Keratinocyte (primary cell): ENCODE measurements at regions not wholly inside any gene's neighbourhood (a gene's known extent, or its start where the extent isn't known, plus 50 kb on each side); places are given as distances from the start of the nearest gene placed in this dataset.

Experiments used
- DNase-seq: peaks from one replicate; pipeline ENCODE4 v3.0.0-alpha.2; 2011; ENCODE audit warnings: low read depth, missing footprints, low spot score
- FAIRE-seq: peaks from 2 replicates; lab custom pipeline; 2011; peaks lifted over from hg19 to GRCh38; lab: Jason Lieb, UNC
- H2AFZ ChIP-seq: 2 replicates; pipeline ENCODE4 v1.6.0; 2012; ENCODE audit warnings: low read length, control low read depth, inconsistent platforms; ENCODE audit not compliant: control insufficient read depth
- H3K27ac ChIP-seq: 2 replicates; pipeline ENCODE4 v1.5.1; 2011; ENCODE audit warnings: low read length; ENCODE audit not compliant: control insufficient read depth, insufficient read depth
- H3K27me3 ChIP-seq: 3 replicates; pipeline ENCODE4 v1.6.0; 2011; ENCODE audit warnings: low read length; ENCODE audit not compliant: control insufficient read depth, insufficient read depth; ENCODE audit errors: extremely low read depth
- H3K36me3 ChIP-seq, 2 experiments: 2 replicates in 1 of 2; 3 replicates in 1 of 2; pipeline ENCODE4 v1.5.1; 2011; ENCODE audit warnings: low read length in 2 of 2, mild to moderate bottlenecking in 1 of 2; ENCODE audit not compliant: control insufficient read depth in 2 of 2, insufficient read depth in 2 of 2; ENCODE audit errors: extremely low read depth in 1 of 2
- H3K4me1 ChIP-seq: 3 replicates; pipeline ENCODE4 v1.5.1; 2011; ENCODE audit warnings: low read length; ENCODE audit not compliant: control insufficient read depth, insufficient read depth; ENCODE audit errors: extremely low read depth
- H3K4me2 ChIP-seq: 3 replicates; pipeline ENCODE4 v1.6.0; 2011; ENCODE audit warnings: low read depth, low read length; ENCODE audit not compliant: control insufficient read depth, insufficient read depth; ENCODE audit errors: extremely low read depth
- H3K4me3 ChIP-seq, 3 experiments: fragments of 200-600 bp in 1 of 3; sonication (generic) in 1 of 3; 2 replicates in 2 of 3; 3 replicates in 1 of 3; pipeline ENCODE4 v1.5.1; 2011 to 2016; ENCODE audit warnings: low read length in 3 of 3, mild to moderate bottlenecking in 3 of 3, control low read depth in 2 of 3, inconsistent platforms in 1 of 3, low read depth in 1 of 3, mixed read lengths in 1 of 3, mixed run types in 1 of 3, moderate library complexity in 1 of 3; ENCODE audit not compliant: control insufficient read depth in 2 of 3, insufficient read depth in 2 of 3; ENCODE audit errors: extremely low read depth in 1 of 3
- H3K79me2 ChIP-seq: 2 replicates; pipeline ENCODE4 v1.6.0; 2012; ENCODE audit warnings: low read length; ENCODE audit not compliant: control insufficient read depth, insufficient read depth
- H3K9ac ChIP-seq: 3 replicates; pipeline ENCODE4 v1.6.0; 2011; ENCODE audit warnings: low read length; ENCODE audit not compliant: control insufficient read depth, insufficient read depth; ENCODE audit errors: extremely low read depth
- H3K9me1 ChIP-seq: 3 replicates; pipeline ENCODE4 v1.6.0; 2011; ENCODE audit warnings: low read length; ENCODE audit not compliant: control insufficient read depth, insufficient read depth; ENCODE audit errors: extremely low read depth
- H3K9me3 ChIP-seq: 2 replicates; pipeline ENCODE4 v1.5.1; 2012; ENCODE audit warnings: low read depth, low read length; ENCODE audit not compliant: control insufficient read depth
- H4K20me1 ChIP-seq: 3 replicates; pipeline ENCODE4 v1.6.0; 2011; ENCODE audit warnings: low read length; ENCODE audit not compliant: control insufficient read depth, insufficient read depth; ENCODE audit errors: extremely low read depth
- EZH2 ChIP-seq: IDR thresholded peaks from one replicate; pipeline ENCODE4 v1.6.1; 2012; ENCODE audit warnings: inconsistent platforms, mild to moderate bottlenecking, low read length, moderate library complexity
- dilution Hi-C: fragments of 300-500 bp; cut with MboI; formaldehyde crosslinking; loops from one replicate; pipeline ENCODE4 v1.7.0; 2020; ENCODE audit warnings: low sequenced_read_pairs; ENCODE audit not compliant: extremely low pct_ligation_motif_present
- TF ChIP-seq, protein P1 (sequence below), 3 experiments: IDR thresholded peaks in 1 of 3; conservative IDR thresholded peaks in 1 of 3; optimal IDR thresholded peaks in 1 of 3; 2 replicates in 2 of 3; 3 replicates in 1 of 3; pipeline versions ENCODE3 to v1.5.1; 2011; ENCODE audit warnings: low read length in 3 of 3, mild to moderate bottlenecking in 3 of 3, moderate library complexity in 2 of 3, control low read depth in 1 of 3, inconsistent platforms in 1 of 3; ENCODE audit not compliant: insufficient read depth in 2 of 3; ENCODE audit errors: extremely low read depth in 1 of 3

DNA sequence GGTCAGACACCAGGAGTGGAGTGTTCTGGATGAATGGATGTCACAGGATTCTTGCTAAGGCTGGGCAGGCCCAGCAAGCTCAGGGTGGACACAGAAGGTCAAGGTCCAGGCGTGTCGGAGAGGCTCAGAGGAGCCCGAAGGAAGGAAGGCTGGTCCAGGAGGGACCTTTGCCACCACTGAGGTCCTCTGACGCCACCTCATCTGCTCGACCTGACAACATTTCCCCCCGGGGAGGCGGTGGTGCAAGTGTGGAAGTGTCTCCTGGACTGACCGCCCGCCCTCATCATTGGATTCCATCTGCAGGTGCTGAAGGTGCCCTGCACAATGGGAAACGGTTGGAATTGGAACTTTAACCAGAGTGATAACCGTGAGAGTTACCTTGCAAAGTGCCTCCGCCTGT, 124.6 kb downstream of the RTP5 start:
- Histone ChIP-seq H4K20me1 (no peaks in the 10 kb centered on the region), H2AFZ (no peak overlapping the region), H3K9me3 (peaks cover 7% of the 10 kb centered on the region), H3K79me2 (no peaks in the 10 kb centered on the region), H3K9ac (no peak overlapping the region), H3K36me3 (no peaks in the 10 kb centered on the region), H3K4me1 (no peaks in the 10 kb centered on the region), H3K4me2 (no peak overlapping the region), H3K9me1 (no peaks in the 10 kb centered on the region), H3K4me3 (no peak overlapping the region), H3K27me3 (peaks cover under 1% of the 10 kb centered on the region), H3K27ac (no peak overlapping the region)
- FAIRE-seq, result no peak
- dilution Hi-C loops, result no loop called here
- TF ChIP-seq, protein P1, sequence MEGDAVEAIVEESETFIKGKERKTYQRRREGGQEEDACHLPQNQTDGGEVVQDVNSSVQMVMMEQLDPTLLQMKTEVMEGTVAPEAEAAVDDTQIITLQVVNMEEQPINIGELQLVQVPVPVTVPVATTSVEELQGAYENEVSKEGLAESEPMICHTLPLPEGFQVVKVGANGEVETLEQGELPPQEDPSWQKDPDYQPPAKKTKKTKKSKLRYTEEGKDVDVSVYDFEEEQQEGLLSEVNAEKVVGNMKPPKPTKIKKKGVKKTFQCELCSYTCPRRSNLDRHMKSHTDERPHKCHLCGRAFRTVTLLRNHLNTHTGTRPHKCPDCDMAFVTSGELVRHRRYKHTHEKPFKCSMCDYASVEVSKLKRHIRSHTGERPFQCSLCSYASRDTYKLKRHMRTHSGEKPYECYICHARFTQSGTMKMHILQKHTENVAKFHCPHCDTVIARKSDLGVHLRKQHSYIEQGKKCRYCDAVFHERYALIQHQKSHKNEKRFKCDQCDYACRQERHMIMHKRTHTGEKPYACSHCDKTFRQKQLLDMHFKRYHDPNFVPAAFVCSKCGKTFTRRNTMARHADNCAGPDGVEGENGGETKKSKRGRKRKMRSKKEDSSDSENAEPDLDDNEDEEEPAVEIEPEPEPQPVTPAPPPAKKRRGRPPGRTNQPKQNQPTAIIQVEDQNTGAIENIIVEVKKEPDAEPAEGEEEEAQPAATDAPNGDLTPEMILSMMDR (optimal IDR thresholded peaks at IDR 0.05 in 1 of 3, IDR thresholded peaks at IDR 0.05 in 1 of 3, conservative IDR thresholded peaks at IDR 0.05 in 1 of 3; ENCODE audit: extremely low read depth in 1 of 3, insufficient read depth in 2 of 3, low read length in 3 of 3), result no peak
- no peak for TF ChIP-seq EZH2
- DNase-seq, result no peak

DNA sequence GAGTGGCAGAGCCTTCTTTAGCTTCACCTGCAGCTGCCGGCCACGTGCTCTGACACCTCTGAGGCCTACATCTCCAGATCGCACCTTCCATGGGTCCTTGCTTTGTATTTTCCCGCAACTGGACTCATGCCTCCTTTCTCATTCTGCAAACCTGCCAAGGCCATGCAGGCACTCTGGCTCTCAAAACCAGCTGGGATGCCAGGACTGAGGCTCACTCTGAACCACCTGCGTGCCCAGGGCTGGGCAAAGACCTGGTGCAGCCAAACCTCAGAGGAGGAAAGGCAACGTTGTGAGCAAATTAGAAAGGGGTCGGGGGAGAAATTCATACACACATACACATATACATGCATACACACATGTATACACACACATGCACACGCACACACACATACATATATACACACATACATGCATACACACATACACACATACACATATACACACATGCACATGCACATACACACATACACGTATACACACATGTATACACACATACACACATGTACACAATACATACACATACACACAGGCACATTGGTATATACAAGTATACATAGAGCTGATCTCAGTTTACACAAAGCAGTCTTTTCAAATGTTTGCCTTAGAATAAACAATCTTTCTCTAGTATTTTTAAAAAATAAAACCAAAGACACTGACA, 125.2 kb downstream of the RTP5 start:
- dilution Hi-C loops, result no loop called here
- no peak for FAIRE-seq

More for the DNA sequence above, 125.2 kb downstream of the RTP5 start:
- TF ChIP-seq, protein P1 (optimal IDR thresholded peaks at IDR 0.05 in 1 of 3, IDR thresholded peaks at IDR 0.05 in 1 of 3, conservative IDR thresholded peaks at IDR 0.05 in 1 of 3; ENCODE audit: extremely low read depth in 1 of 3, insufficient read depth in 2 of 3, low read length in 3 of 3), result no peak
- TF ChIP-seq EZH2, result no peak
- no peaks in the 10 kb centered on the region for H3K36me3 ChIP-seq
- H3K9me1 ChIP-seq, result no peaks in the 10 kb centered on the region
- peaks cover 3% of the 10 kb centered on the region for H3K9me3 ChIP-seq
- no peak overlapping the region for H3K9ac ChIP-seq
- H3K4me3 ChIP-seq, result no peak overlapping the region
- no peaks in the 10 kb centered on the region for H4K20me1 ChIP-seq
- no peaks in the 10 kb centered on the region for H3K79me2 ChIP-seq
- H3K27me3 ChIP-seq, result peaks cover 4% of the 10 kb centered on the region
- no peaks in the 10 kb centered on the region for H3K4me1 ChIP-seq
- no peak overlapping the region for H2AFZ ChIP-seq
- H3K4me2 ChIP-seq, result no peak overlapping the region
- no peak overlapping the region for H3K27ac ChIP-seq
- no peak for DNase-seq
